ENCODE measurements at regions not wholly inside any gene's neighbourhood (a gene's known extent, or its start where the extent isn't known, plus 50 kb on each side); places are given as distances from the start of the nearest gene placed in this dataset.

DNA sequence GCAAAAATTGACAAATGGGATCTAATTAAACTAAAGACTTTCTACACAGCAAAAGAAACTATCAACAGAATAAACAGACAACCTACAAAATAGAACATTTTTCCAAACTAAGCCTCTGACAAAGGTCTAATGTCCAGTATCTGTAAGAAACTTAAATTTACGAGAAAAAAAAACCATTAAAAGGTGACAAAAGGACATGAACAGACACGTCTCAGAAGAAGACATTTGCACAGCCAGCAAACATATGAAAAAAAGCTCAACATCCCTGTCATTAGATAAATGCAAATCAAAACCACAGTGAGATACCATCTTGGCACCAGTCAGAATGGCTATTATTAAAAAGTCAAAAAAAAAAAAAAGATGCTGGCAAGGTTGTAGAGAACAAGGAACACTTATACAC lies 70.6 kb upstream of the GRIK2 start:
- no peak for DNase-seq

GRCh38 chr6:101326411-101326810 lies 67.1 kb upstream of the GRIK2 start:
- no peak for DNase-seq

- DNase-seq, result no peak
Observed at GRCh38 chr6:101341926-101342325, 51.6 kb upstream of the GRIK2 start.

Measured in NCI-H1105 (cell line).